ENCODE measurements at regions not wholly inside any gene's neighbourhood (a gene's known extent, or its start where the extent isn't known, plus 50 kb on each side); places are given as distances from the start of the nearest gene placed in this dataset.

DNA sequence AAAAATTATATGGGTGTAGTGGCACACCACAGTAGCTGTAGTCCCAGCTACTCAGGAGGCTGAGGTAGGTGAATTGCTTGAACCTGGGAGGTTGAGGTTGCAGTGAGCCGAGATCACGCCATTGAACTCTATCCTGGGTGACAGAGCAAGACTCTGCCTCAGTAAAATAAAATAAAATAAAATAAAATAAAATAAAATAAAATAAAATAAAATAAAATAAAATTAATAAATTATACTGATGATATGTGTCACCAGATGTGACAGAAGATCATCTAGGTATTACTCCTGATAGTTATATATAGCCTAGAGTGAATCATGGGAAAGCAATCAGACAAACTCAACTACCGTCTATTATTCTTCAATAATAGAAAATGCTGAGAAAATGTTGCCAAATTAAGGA is 972.5 kb downstream of the MRPL39 start:
- no peak overlapping the region for H2AFZ ChIP-seq (ENCODE audit: low read length)
- no peaks in the 10 kb centered on the region for H3K4me1 ChIP-seq (ENCODE audit: insufficient read depth, low read length, poor library complexity, severe bottlenecking)
- H3K9me3 ChIP-seq (ENCODE audit: insufficient read depth, low read depth, low read length): no peaks in the 10 kb centered on the region
- no peak for TF ChIP-seq EZH2phosphoT487 (IDR thresholded peaks at IDR 0.05; ENCODE audit: borderline replicate concordance)
- TF ChIP-seq CTCF (conservative IDR thresholded peaks at IDR 0.05; ENCODE audit: low read length): no peak
- no peaks in the 10 kb centered on the region for H3K79me2 ChIP-seq (ENCODE audit: insufficient read depth, low read length)
- H4K20me1 ChIP-seq (ENCODE audit: insufficient read depth, low read length, poor library complexity, severe bottlenecking): no peaks in the 10 kb centered on the region
- no peaks in the 10 kb centered on the region for H3F3A ChIP-seq (ENCODE audit: low read depth)
- H3K4me2 ChIP-seq (ENCODE audit: low read depth, low read length, poor library complexity, severe bottlenecking): no peak overlapping the region
- no peaks in the 10 kb centered on the region for H3K36me3 ChIP-seq (ENCODE audit: insufficient read depth, low read length)
- H3K9ac ChIP-seq (ENCODE audit: low read depth, low read length, poor library complexity, severe bottlenecking): no peak overlapping the region
- no peak overlapping the region for H3K4me3 ChIP-seq (ENCODE audit: low read length, poor library complexity, severe bottlenecking)
- no peaks in the 10 kb centered on the region for H3K9me2 ChIP-seq (replicated peaks; ENCODE audit: low read depth, low read length)
- H3K27me3 ChIP-seq (ENCODE audit: insufficient read depth, low read length, poor library complexity, severe bottlenecking): no peaks in the 10 kb centered on the region

GRCh38 chr21:24628536-24628935 is 978.7 kb downstream of the MRPL39 start:
- Histone ChIP-seq H3K9me2 (replicated peaks; ENCODE audit: low read depth, low read length) (no peaks in the 10 kb centered on the region), H4K20me1 (ENCODE audit: insufficient read depth, low read length, poor library complexity, severe bottlenecking) (no peaks in the 10 kb centered on the region), H3K36me3 (ENCODE audit: insufficient read depth, low read length) (no peaks in the 10 kb centered on the region), H3K79me2 (ENCODE audit: insufficient read depth, low read length) (no peaks in the 10 kb centered on the region), H3K9me3 (ENCODE audit: insufficient read depth, low read depth, low read length) (no peaks in the 10 kb centered on the region), H3K9ac (ENCODE audit: low read depth, low read length, poor library complexity, severe bottlenecking) (no peak overlapping the region), H3K4me3 (ENCODE audit: low read length, poor library complexity, severe bottlenecking) (no peak overlapping the region), H3K4me2 (ENCODE audit: low read depth, low read length, poor library complexity, severe bottlenecking) (no peak overlapping the region), H3K4me1 (ENCODE audit: insufficient read depth, low read length, poor library complexity, severe bottlenecking) (no peaks in the 10 kb centered on the region), H3K27me3 (ENCODE audit: insufficient read depth, low read length, poor library complexity, severe bottlenecking) (no peaks in the 10 kb centered on the region), H2AFZ (ENCODE audit: low read length) (no peak overlapping the region), H3F3A (ENCODE audit: low read depth) (no peaks in the 10 kb centered on the region)
- TF ChIP-seq EZH2phosphoT487 (IDR thresholded peaks at IDR 0.05; ENCODE audit: borderline replicate concordance): no peak
- no peak for TF ChIP-seq CTCF (conservative IDR thresholded peaks at IDR 0.05; ENCODE audit: low read length)

- no peaks in the 10 kb centered on the region for H3K4me1 ChIP-seq (ENCODE audit: insufficient read depth, low read length, poor library complexity, severe bottlenecking)
- H3K27me3 ChIP-seq (ENCODE audit: insufficient read depth, low read length, poor library complexity, severe bottlenecking): no peaks in the 10 kb centered on the region
- no peaks in the 10 kb centered on the region for H4K20me1 ChIP-seq (ENCODE audit: insufficient read depth, low read length, poor library complexity, severe bottlenecking)
- TF ChIP-seq EZH2phosphoT487 (IDR thresholded peaks at IDR 0.05; ENCODE audit: borderline replicate concordance) (no peak), CTCF (conservative IDR thresholded peaks at IDR 0.05; ENCODE audit: low read length) (no peak)
- no peaks in the 10 kb centered on the region for H3K9me3 ChIP-seq (ENCODE audit: insufficient read depth, low read depth, low read length)
- no peaks in the 10 kb centered on the region for H3F3A ChIP-seq (ENCODE audit: low read depth)
- peak overlapping the region; percentile 33; the same call in 1 of the 2 replicates for H2AFZ ChIP-seq (ENCODE audit: low read length)
- H3K4me2 ChIP-seq (ENCODE audit: low read depth, low read length, poor library complexity, severe bottlenecking): no peak overlapping the region
- H3K9ac ChIP-seq (ENCODE audit: low read depth, low read length, poor library complexity, severe bottlenecking): no peak overlapping the region
- H3K4me3 ChIP-seq (ENCODE audit: low read length, poor library complexity, severe bottlenecking): no peak overlapping the region
- no peaks in the 10 kb centered on the region for H3K9me2 ChIP-seq (replicated peaks; ENCODE audit: low read depth, low read length)
- H3K79me2 ChIP-seq (ENCODE audit: insufficient read depth, low read length): no peaks in the 10 kb centered on the region
- H3K36me3 ChIP-seq (ENCODE audit: insufficient read depth, low read length): no peaks in the 10 kb centered on the region
Observed at GRCh38 chr21:24628046-24628445, 979.2 kb downstream of the MRPL39 start.

All from Loucy (cell line).